ENCODE measurements at regions not wholly inside any gene's neighbourhood (a gene's known extent, or its start where the extent isn't known, plus 50 kb on each side); places are given as distances from the start of the nearest gene placed in this dataset.
"Not testable (repeated sequence)": the region's sequence is repeated elsewhere in the genome, so short reads cannot be mapped to it uniquely, and the experiment has no call there.

- H3K36me3 ChIP-seq: no peaks in the 10 kb centered on the region
- no peaks in the 10 kb centered on the region for H3K27me3 ChIP-seq
- H3K9me3 ChIP-seq: no peaks in the 10 kb centered on the region
- H3K27ac ChIP-seq: no peak overlapping the region
- TF ChIP-seq, protein P1, sequence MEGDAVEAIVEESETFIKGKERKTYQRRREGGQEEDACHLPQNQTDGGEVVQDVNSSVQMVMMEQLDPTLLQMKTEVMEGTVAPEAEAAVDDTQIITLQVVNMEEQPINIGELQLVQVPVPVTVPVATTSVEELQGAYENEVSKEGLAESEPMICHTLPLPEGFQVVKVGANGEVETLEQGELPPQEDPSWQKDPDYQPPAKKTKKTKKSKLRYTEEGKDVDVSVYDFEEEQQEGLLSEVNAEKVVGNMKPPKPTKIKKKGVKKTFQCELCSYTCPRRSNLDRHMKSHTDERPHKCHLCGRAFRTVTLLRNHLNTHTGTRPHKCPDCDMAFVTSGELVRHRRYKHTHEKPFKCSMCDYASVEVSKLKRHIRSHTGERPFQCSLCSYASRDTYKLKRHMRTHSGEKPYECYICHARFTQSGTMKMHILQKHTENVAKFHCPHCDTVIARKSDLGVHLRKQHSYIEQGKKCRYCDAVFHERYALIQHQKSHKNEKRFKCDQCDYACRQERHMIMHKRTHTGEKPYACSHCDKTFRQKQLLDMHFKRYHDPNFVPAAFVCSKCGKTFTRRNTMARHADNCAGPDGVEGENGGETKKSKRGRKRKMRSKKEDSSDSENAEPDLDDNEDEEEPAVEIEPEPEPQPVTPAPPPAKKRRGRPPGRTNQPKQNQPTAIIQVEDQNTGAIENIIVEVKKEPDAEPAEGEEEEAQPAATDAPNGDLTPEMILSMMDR (IDR thresholded peaks at IDR 0.05): no peak
- TF ChIP-seq EP300 (IDR thresholded peaks at IDR 0.05) (no peak), POLR2AphosphoS5 (IDR thresholded peaks at IDR 0.05) (no peak), POLR2A (IDR thresholded peaks at IDR 0.05) (no peak)
- no peak overlapping the region for H3K4me3 ChIP-seq
- no peaks in the 10 kb centered on the region for H3K4me1 ChIP-seq
- DNase-seq: no peak
- intact Hi-C loops (cut with DNase I): no loop called here
- WGBS, 2 donors: 10 to 58% methylated on average over 1 of the region's 1 CpG
These were observed 622.3 kb downstream of the C12orf50 start for GRCh38 chr12:87406926-87407325.

DNA sequence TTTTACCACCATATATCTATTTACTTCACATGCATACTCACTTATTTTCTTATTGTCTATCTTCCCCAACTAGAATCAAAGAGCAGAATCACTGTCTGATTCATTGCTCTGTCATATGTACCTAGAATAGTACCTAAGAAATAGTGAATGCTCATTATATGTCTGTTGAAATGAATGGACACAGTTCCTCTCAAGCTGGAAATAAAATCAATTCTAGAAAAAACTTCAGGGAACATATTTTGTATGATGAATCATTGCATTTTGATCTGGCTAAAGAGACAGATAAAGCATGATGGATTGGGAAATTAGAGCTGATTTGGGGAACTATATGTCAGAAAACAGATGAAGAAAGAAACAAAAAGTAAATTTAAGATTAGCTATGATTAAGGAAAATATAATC is 623.3 kb downstream of the C12orf50 start:
- Histone ChIP-seq H3K9me3 (no peaks in the 10 kb centered on the region), H3K4me3 (no peak overlapping the region), H3K27me3 (no peaks in the 10 kb centered on the region), H3K36me3 (no peaks in the 10 kb centered on the region), H3K27ac (no peak overlapping the region), H3K4me1 (no peaks in the 10 kb centered on the region)
- no peak for DNase-seq
- no peak for TF ChIP-seq EP300 (IDR thresholded peaks at IDR 0.05)
- no peak for TF ChIP-seq POLR2A (IDR thresholded peaks at IDR 0.05)
- no peak for TF ChIP-seq POLR2AphosphoS5 (IDR thresholded peaks at IDR 0.05)
- TF ChIP-seq, protein P1 (IDR thresholded peaks at IDR 0.05): no peak
- intact Hi-C loops (cut with DNase I): no loop called here

DNA sequence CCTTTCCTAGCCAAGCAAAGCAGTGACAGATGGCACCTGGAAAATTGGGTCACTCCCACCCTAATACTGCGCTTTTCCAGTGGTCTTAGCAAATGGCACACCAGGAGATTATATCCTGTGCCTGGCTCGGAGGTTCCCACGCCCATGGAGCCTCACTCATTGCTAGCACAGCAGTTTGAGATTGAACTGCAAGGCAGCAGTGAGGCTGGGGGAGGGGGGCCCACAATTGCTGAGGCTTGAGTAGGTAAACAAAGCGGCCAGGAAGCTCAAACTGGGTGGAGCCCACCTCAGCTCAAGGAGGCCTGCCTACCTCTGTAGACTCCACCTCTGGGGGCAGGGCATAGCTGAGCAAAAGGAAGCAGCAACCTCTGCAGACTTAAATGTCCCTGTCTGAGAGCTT is 635.0 kb downstream of the C12orf50 start:
- H3K36me3 ChIP-seq; H3K27ac ChIP-seq; DNase-seq; H3K4me3 ChIP-seq; H3K4me1 ChIP-seq; H3K27me3 ChIP-seq; H3K9me3 ChIP-seq; intact Hi-C loops (cut with DNase I): not testable (repeated sequence)
- WGBS, 2 donors: 77 to 94% methylated on average over 4 of the region's 4 CpGs

DNA sequence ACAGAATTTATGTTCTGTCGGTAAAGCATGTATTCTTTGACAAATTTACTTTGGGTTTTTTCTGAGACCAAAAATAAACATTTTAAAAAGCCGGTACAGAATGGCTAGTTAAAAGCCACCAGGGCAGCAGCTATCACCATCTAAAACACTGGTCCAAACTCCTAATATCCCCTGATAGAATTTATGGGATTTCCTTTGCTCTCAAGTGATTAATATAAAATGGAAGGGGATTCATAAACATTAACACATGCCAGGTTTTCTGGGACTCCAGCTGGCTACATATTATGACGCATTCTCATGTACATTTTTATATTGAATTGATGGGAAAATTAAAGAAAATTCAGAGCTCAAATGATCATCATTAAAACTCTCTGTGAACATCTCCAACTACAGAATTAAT is 640.8 kb downstream of the C12orf50 start:
- 70 to 89% methylated on average over 3 of the region's 3 CpGs for WGBS, 2 donors
- H3K36me3 ChIP-seq: no peaks in the 10 kb centered on the region
- H3K4me3 ChIP-seq: no peak overlapping the region
- no peak for DNase-seq
- no peak overlapping the region for H3K27ac ChIP-seq
- H3K4me1 ChIP-seq: no peaks in the 10 kb centered on the region
- H3K9me3 ChIP-seq: peaks cover 0 to 2% (median 0%) of the 10 kb centered on the region in 4 donors
- TF ChIP-seq, protein P1 (IDR thresholded peaks at IDR 0.05): no peak
- no peak for TF ChIP-seq POLR2AphosphoS5 (IDR thresholded peaks at IDR 0.05)
- TF ChIP-seq POLR2A (IDR thresholded peaks at IDR 0.05): no peak
- TF ChIP-seq EP300 (IDR thresholded peaks at IDR 0.05): no peak
- intact Hi-C loops (cut with DNase I): no loop called here
- H3K27me3 ChIP-seq: no peaks in the 10 kb centered on the region

DNA sequence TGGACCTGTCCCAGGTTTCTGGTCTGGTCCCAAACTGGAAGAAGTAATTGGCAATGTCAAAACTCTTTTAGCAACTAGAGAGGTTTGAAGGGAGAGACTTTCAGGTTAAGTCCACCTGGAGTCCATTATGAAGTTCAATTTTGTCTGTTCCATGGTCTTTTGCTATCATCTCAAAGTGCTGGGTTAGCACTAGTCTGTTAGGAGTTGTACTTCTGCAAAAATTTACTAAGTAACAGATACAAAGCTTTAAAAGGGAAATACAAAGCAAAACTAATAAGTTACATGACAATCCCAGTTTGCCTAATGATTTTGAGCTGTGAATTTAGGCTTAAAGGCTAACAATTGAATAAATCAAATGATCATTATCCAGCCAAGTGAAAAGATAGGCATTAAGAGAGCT is 643.9 kb downstream of the C12orf50 start:
- Histone ChIP-seq H3K4me1 (no peaks in the 10 kb centered on the region), H3K9me3 (peaks cover 0 to 2% (median 0%) of the 10 kb centered on the region in 4 donors), H3K27me3 (no peaks in the 10 kb centered on the region), H3K4me3 (no peak overlapping the region), H3K36me3 (no peaks in the 10 kb centered on the region), H3K27ac (no peak overlapping the region)
- no peak for DNase-seq
- intact Hi-C loops (cut with DNase I): no loop called here
- TF ChIP-seq POLR2AphosphoS5 (IDR thresholded peaks at IDR 0.05): no peak
- TF ChIP-seq, protein P1 (IDR thresholded peaks at IDR 0.05): no peak
- TF ChIP-seq EP300 (IDR thresholded peaks at IDR 0.05): no peak
- no peak for TF ChIP-seq POLR2A (IDR thresholded peaks at IDR 0.05)
